ENCODE measurements at regions not wholly inside any gene's neighbourhood (a gene's known extent, or its start where the extent isn't known, plus 50 kb on each side); places are given as distances from the start of the nearest gene placed in this dataset.

- no peak for TF ChIP-seq CTCF (conservative IDR thresholded peaks at IDR 0.05 in 1 of 2, IDR thresholded peaks at IDR 0.05 in 1 of 2; ENCODE audit: low read depth in 1 of 2, low read length in 2 of 2)
- TF ChIP-seq EZH2 (IDR thresholded peaks at IDR 0.05; ENCODE audit: low read length, missing control alignments) = no peak
- no peaks in the 10 kb centered on the region for H4K20me1 ChIP-seq (ENCODE audit: control insufficient read depth, extremely low read depth, insufficient read depth, low read length)
- no peaks in the 10 kb centered on the region for H3K4me1 ChIP-seq (ENCODE audit: control insufficient read depth, extremely low read depth, insufficient read depth, low read length)
- H3K4me3 ChIP-seq (replicated peaks in 1 of 4; ENCODE audit: control extremely low read depth in 1 of 4, insufficient read depth in 1 of 4, low read depth in 3 of 4, low read length in 4 of 4) = no peak overlapping the region
- H3K27ac ChIP-seq (ENCODE audit: insufficient read depth, low read length) = no peak overlapping the region
- no peak overlapping the region for H3K4me2 ChIP-seq (ENCODE audit: extremely low read depth, insufficient read depth, low read length)
- H2AFZ ChIP-seq (ENCODE audit: low read length) = no peak overlapping the region
- no peaks in the 10 kb centered on the region for H3K27me3 ChIP-seq (ENCODE audit: control insufficient read depth, insufficient read depth, low read length)
- H3K9me3 ChIP-seq (ENCODE audit: control insufficient read depth, insufficient read depth, low read depth, low read length) = no peaks in the 10 kb centered on the region
- no peak overlapping the region for H3K9ac ChIP-seq (ENCODE audit: insufficient read depth, low read length)
- no peak for DNase-seq (ENCODE audit: low read depth in 2 of 2)
- no peaks in the 10 kb centered on the region for H3K79me2 ChIP-seq (ENCODE audit: control insufficient read depth, insufficient read depth, low read length)
- no peaks in the 10 kb centered on the region for H3K36me3 ChIP-seq (ENCODE audit: control insufficient read depth, insufficient read depth, low read length)
Observed at GRCh38 chr14:54232735-54233134, 164.1 kb upstream of the CDKN3 start.

- Histone ChIP-seq H3K4me3 (replicated peaks in 1 of 4; ENCODE audit: control extremely low read depth in 1 of 4, insufficient read depth in 1 of 4, low read depth in 3 of 4, low read length in 4 of 4) (no peak overlapping the region), H3K9ac (ENCODE audit: insufficient read depth, low read length) (no peak overlapping the region), H3K36me3 (ENCODE audit: control insufficient read depth, insufficient read depth, low read length) (no peaks in the 10 kb centered on the region), H3K4me1 (ENCODE audit: control insufficient read depth, extremely low read depth, insufficient read depth, low read length) (no peaks in the 10 kb centered on the region), H3K9me3 (ENCODE audit: control insufficient read depth, insufficient read depth, low read depth, low read length) (no peaks in the 10 kb centered on the region), H4K20me1 (ENCODE audit: control insufficient read depth, extremely low read depth, insufficient read depth, low read length) (no peaks in the 10 kb centered on the region), H3K79me2 (ENCODE audit: control insufficient read depth, insufficient read depth, low read length) (no peaks in the 10 kb centered on the region), H2AFZ (ENCODE audit: low read length) (no peak overlapping the region), H3K27ac (ENCODE audit: insufficient read depth, low read length) (no peak overlapping the region), H3K27me3 (ENCODE audit: control insufficient read depth, insufficient read depth, low read length) (no peaks in the 10 kb centered on the region), H3K4me2 (ENCODE audit: extremely low read depth, insufficient read depth, low read length) (no peak overlapping the region)
- no peak for TF ChIP-seq EZH2 (IDR thresholded peaks at IDR 0.05; ENCODE audit: low read length, missing control alignments)
- TF ChIP-seq CTCF (conservative IDR thresholded peaks at IDR 0.05 in 1 of 2, IDR thresholded peaks at IDR 0.05 in 1 of 2; ENCODE audit: low read depth in 1 of 2, low read length in 2 of 2) = no peak
- no peak for DNase-seq (ENCODE audit: low read depth in 2 of 2)
Observed at GRCh38 chr14:54241517-54241916, 155.3 kb upstream of the CDKN3 start.

GRCh38 chr14:54251356-54251755 lies 145.5 kb upstream of the CDKN3 start:
- H3K36me3 ChIP-seq (ENCODE audit: control insufficient read depth, insufficient read depth, low read length) = no peaks in the 10 kb centered on the region
- H3K4me3 ChIP-seq (replicated peaks in 1 of 4; ENCODE audit: control extremely low read depth in 1 of 4, insufficient read depth in 1 of 4, low read depth in 3 of 4, low read length in 4 of 4) = no peak overlapping the region
- H3K9me3 ChIP-seq (ENCODE audit: control insufficient read depth, insufficient read depth, low read depth, low read length) = no peaks in the 10 kb centered on the region
- H4K20me1 ChIP-seq (ENCODE audit: control insufficient read depth, extremely low read depth, insufficient read depth, low read length) = no peaks in the 10 kb centered on the region
- no peak overlapping the region for H2AFZ ChIP-seq (ENCODE audit: low read length)
- H3K4me2 ChIP-seq (ENCODE audit: extremely low read depth, insufficient read depth, low read length) = no peak overlapping the region
- no peak for TF ChIP-seq CTCF (conservative IDR thresholded peaks at IDR 0.05 in 1 of 2, IDR thresholded peaks at IDR 0.05 in 1 of 2; ENCODE audit: low read depth in 1 of 2, low read length in 2 of 2)
- TF ChIP-seq EZH2 (IDR thresholded peaks at IDR 0.05; ENCODE audit: low read length, missing control alignments) = no peak
- H3K27ac ChIP-seq (ENCODE audit: insufficient read depth, low read length) = no peak overlapping the region
- no peaks in the 10 kb centered on the region for H3K27me3 ChIP-seq (ENCODE audit: control insufficient read depth, insufficient read depth, low read length)
- peak in 1 of 2 donors; percentile 76 for DNase-seq (ENCODE audit: low read depth in 2 of 2)
- H3K9ac ChIP-seq (ENCODE audit: insufficient read depth, low read length) = no peak overlapping the region
- no peaks in the 10 kb centered on the region for H3K79me2 ChIP-seq (ENCODE audit: control insufficient read depth, insufficient read depth, low read length)
- H3K4me1 ChIP-seq (ENCODE audit: control insufficient read depth, extremely low read depth, insufficient read depth, low read length) = peaks cover 14% of the 10 kb centered on the region
